ENCODE measurements at regions not wholly inside any gene's neighbourhood (a gene's known extent, or its start where the extent isn't known, plus 50 kb on each side); places are given as distances from the start of the nearest gene placed in this dataset.
A peak's percentile ranks its signal among the peaks of the same experiment; 100 is the strongest.

DNA sequence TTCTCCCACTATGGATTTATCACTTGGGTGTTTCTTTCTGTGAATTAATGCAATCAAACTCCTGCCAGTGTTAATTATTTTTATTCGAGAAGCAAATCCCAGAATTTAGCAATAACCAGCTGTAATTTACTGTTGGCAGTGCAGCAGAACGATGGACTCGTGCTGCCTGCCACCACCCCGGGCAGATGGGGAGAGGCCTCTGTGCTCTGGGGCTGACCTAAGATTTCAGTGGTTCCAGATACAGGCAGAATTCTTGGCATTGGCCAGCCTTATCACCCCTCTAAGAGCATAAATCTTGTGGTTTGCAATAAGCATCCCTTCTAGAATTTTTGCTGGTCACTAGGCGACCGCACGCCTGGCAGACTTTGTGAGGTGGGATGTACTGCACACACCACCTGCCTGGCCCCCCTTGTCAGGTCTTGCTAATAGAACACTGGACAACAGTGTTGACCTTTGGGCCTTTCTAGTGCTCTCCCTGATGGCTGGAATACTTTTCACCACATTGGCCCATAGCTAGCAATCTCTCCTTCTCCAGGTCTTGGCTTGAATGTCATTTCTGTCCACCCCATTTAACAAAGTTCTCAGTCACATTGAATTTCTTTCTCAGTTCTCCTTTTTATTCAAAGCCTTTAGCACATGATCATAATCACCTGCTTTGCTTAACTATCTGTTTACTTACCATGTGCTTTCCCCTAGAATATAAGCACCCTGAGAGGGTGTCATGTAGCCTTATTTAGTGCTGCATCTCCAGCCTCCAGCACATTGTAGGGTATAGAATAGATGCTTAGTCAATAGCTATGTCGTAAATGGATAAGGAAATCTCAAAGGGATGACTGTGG is 122.1 kb upstream of the DYNLRB2 start:
- no peak for DNase-seq

DNA sequence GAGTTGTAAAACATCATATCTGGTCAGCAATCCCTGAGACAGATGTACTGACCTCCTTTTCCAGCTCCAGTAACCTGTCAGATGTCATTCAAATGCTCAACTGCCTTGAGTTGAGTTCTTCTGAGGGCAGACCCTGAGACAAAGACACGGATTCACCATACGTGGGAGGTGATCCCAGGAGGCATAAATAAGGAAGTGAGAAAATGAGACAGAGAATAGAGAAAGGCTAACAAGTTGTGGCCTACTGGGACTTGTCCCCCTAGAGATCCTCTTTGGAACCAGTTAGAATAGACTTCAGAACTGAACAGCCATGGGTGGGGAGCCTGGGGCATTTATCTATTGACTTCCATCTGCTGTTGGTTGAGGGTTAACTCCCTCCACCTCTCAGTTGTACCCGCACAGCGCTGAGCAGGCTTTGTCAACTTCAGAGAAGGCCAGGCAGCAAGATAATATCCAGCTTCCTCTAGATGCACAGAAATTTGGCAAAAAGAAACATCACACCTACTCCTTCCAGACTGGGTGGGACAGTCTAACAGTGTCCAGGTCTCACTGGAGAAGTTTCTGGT is 123.0 kb upstream of the DYNLRB2 start:
- no peak for DNase-seq

DNA sequence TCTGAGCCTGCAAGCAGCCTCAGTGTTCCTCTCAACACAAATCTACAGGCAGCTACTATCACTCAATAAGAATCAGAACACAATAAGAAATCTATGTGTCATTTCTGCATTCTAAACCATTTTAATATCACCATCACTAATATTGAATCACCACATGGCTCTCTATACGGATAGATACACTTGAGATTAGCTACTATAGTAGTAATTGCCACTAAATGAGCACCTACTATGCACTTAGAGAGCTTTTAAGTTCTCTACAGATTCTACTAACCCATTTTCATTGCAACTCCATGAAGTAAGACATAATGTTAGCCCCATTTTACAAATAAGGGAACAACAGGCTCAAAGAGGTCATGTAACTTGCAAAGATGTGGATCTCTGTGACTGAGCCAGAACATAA is 132.8 kb upstream of the DYNLRB2 start:
- DNase-seq: no peak

DNA sequence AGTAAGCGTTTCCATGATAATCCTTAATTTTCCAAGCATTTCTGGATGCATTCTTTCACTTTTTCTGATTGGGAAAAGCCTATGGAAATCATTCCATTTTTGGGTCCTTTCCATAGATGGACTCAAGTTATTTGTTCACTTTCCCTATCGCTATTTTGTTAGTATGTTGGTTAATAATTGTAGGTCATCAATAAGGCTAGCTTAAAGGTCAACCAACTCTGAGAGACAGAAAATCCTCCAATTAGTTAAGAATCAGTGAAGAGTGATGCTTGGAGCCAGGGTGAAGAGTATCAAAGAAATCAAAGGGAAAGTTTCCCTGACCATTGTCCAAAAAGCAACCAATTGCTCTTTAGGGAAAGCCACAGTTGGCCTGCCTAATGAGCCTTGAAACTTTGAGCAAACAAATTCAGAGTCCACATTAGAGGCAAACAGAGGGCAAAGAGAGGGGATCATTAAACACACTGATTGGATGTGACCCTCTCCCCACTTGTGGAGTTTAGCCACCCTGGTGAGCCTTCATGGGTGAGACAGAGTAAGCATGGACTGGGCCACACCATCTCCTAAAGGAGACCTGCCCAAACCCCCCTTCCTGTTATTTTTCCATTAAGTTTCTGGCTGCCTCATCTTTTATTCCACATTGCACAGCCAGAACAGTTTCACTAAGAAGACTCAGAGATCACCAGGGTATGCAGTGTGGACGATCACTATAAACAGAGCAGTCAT is 133.4 kb upstream of the DYNLRB2 start:
- DNase-seq: peak; percentile 6

DNA sequence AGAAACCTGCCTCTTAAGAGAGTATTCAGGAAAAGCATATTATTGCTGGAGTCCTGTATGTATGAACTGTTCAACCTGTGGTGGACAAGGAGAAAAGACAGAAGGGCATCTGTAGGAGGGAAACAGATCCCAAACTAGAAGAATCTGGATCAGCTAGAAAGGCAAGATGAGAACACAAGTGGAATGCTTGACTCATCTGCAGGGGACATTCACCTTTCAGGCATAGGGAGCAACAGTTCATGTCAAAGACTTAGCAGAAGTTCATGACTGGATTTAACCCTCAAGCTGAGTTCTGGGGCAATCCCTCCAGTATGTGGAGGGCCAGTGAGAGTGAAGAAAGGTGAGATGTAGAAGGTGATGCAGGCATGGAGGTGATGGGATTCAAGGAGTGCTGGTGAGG is 135.9 kb upstream of the DYNLRB2 start:
- no peak for DNase-seq

DNA sequence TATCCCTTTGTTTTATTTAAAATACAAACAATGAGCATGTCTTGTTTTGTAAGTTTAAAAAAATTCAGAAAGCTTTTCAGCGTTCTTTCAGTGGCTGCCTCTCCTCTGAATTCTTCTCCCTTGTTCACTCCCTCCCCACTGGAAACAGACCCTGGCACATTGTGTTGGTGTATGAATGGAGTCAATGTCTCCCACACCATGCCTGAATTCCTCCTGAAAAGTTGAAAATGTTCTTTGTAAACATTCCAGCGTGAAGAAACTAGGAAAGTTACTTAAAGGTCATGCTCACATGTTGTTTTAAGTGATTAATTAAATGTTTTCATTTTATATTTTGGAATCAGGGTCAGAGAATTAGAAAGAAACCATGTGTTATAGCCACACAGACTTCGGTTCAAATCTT is 136.9 kb upstream of the DYNLRB2 start:
- no peak for DNase-seq

DNA sequence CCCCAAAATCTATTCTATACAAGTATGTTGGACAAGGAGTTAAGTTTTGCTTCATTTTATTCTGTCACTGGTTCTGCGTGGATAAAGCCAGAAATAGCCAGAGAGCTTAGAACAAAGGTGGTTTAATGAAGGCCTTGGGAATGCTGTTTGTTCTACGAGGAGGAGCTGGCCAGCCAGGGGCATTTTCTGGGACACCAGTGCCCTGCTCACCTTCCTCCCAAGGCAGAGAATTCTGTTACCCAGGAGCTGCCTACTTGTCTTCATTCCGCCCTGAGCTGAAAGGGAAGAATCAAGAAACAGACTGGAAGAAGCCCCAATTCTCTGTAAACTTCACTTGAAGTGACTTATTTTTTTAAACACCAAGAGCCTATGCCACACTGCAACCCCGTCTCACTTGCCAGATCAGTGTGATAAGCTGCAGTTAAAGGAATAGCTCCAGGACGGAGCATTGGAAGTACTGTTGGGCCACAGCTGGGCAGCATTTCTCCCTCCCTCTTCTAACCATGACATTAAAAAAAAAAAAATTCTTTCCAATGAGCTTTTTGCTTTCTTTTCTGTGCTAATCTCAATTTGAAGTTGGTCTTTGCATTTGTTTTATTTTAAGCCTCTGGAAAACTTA is 149.8 kb upstream of the DYNLRB2 start:
- DNase-seq: no peak

DNA sequence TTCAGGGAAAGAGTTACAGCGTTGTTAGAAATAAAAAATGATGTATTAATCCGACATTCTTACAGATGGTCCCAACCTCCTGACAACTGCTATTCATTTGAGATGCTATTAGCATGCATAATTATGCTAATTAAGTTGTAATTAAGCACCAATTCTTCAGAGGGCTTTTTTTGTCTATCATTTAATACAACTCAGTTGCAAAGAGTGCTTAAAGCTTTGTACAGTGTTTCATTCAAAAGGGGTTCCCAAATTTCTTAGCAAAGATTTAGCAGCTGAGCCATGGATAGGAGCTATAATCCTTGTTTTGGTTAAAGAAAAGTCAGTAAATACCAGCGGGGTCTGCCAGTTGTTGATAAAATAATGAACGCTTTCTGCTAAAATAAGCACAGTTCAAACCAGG is 150.7 kb upstream of the DYNLRB2 start:
- no peak for DNase-seq

DNA sequence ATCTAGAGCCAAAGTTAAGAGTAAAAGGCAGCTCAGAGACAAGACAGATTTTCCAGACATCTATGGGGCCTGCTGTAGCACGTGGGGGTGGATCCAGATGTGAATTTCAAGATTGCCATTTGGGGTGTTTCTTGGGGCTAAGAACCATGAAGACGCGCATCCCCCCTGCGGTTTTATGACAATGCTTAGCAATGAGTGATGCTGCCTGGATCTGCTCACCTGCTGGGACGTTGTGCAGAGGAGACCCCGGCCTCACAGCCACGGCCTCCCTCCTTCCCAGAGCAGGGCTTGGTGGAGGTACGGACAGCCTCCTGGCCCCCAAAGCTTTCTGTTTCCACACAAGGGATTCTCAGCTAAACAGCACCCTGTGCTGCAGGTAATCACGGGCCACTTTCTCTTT is 151.5 kb upstream of the DYNLRB2 start:
- no peak for DNase-seq

DNA sequence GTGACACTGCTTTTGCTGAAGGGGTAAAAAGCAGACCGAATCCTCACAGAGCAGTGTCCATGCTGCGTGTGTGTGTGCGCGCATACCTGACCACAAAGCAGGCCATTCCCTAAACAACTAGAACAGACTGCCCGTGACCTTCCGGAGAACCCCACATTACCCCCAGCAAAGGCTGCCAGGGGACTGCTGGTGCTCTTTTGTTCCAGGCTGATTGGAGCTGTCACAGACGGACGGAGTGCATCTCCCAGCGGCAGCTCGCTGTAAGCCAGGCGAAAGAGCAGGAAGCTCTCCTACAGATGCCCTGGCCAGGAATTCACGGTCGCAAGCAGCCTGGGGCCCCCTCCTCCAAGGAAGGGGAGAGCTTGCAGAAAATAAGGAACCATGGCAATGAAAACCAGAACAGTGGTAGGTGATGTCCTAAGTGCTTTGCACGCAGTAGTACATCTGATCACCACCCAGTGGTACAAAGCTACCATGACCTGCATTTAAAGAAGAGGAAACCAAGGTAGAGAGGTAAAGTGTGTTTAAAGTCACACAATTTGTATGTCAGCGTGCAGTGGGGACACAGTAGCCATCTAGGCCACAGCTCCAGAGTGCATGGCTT is 153.4 kb upstream of the DYNLRB2 start:
- peak; percentile 17 for DNase-seq

DNA sequence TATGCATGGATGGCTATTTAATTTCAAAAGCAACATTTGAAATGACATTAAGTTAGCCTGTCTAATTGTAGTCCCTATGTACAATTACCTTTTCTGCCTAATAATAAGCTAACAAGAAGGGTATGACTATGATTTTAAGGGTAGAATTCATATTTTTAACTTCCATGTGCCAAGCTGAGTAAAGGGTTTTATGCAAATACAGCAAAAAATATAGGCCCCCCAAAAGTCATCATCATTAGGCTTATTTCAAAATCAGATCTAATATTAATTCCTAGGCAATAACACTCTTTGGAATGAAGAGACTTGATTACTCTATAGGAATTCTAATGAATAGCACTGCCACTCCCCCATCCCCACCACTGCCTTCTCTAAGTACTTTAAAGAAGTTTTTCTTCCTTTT is 155.9 kb upstream of the DYNLRB2 start:
- DNase-seq: no peak

DNA sequence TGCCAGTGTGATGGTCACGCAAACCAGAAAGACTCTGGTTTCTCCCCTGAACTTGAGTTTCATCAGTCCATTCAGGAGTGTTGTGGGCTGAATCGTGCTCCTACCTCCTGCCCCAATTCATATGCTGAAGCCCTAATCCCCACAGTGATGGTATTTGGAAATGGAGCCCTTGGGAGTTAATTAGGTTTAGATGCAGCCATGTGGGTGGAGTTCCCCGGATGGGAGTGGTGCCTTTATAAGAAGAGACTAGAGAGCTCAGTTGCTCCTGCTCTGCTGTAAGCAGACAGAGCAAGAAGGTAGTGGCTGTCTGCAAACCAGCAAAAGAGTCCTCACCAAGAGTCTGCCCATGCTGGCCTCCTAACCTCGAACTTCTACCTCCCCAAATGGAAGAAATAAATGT is 160.3 kb upstream of the DYNLRB2 start:
- DNase-seq: no peak

DNA sequence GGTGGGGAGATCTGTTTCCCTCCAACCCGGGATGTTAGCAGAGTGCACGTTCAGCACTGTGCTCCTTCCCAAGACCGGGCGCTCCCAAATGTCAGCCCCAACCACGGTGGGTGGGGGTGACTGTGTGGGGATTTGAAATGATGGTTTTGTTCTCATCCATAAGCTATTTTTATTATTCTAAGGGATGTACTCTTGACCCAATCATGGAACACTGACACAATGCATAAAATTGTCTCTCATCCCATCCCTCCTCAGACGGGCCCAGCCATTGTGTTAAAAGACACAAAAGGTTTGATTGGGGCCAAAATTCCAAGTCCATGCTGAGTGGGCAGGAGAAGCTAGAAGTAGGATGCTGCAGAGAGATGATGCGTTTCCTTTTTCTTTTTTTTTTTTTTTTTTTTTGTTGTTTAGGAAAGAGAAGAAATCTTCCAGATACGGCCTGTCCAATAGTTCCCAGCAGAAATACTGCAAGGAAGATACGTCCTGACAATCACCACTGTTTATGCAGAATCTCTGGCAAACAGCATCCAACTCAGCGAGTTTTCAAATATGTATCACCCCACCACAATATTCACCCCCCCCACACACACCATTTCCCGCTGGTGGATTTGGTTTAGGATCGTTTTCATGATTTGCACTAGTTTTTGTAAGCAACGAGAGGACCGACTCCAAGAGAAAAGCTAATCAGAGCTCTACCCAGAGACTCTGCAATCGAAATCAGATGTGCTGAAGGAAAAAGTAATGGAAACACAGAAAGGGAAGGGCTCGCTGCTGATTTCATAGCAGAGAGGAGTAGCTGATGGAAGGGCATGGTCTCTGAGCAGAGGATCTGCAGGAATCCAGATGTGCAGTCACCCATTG is 163.5 kb upstream of the DYNLRB2 start:
- DNase-seq: peak; percentile 66

DNA sequence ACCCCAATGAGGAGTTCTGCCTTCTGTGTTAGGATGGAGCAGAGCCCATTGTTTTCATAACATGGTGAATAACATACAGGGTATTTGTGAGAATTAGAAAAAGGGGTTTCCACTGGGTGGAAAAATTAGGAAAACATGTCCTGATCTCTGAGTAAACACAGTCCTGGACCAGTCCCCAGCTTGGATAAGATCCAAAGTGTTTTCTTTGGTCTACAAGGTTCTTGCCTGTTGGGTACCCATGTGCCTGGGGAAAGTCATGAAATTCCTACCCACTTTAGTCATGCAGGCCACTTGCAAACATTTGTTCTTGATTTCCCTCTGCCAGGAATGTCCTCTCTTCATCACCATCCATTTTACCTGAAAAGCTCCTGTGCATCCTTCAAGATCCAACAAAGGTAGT is 164.8 kb upstream of the DYNLRB2 start:
- DNase-seq: no peak

DNA sequence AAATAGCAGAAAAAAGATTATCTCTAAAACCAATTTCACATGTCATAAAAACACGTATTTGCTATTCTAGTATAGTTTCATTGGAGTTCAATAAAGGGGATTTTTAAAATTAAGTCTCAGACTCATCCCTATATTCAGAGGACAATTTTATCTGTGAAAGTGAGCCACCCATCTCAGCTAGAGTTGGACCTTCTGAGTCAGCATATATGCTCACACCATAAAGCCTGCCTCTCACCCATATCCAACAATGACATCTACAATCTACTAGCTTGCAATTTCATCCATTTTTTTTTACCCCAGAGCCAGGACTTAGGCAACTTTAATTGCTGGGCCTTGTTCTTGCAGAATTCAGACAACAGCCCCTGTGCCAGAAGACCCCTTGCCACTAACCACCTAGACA is 165.3 kb upstream of the DYNLRB2 start:
- DNase-seq: no peak

DNA sequence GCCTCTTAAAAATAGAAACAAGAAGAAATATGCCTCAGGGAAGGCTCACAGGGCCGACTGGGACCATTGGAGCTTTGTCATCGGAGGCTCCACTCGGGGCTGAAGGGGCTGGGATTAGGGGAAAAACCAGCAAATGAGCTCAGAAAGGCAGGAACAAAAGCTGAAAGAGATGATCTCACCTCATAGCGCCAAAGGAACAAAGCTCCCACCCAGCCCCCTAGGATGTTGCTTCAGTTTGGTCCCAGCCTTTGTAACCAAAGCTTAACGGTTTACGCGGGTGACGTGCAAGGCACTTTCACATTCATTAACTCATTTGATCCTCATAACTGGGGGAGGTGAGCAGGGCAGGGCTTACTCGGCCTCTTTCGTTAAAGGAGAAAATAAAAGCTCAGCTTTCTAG is 168.5 kb upstream of the DYNLRB2 start:
- no peak for DNase-seq

DNA sequence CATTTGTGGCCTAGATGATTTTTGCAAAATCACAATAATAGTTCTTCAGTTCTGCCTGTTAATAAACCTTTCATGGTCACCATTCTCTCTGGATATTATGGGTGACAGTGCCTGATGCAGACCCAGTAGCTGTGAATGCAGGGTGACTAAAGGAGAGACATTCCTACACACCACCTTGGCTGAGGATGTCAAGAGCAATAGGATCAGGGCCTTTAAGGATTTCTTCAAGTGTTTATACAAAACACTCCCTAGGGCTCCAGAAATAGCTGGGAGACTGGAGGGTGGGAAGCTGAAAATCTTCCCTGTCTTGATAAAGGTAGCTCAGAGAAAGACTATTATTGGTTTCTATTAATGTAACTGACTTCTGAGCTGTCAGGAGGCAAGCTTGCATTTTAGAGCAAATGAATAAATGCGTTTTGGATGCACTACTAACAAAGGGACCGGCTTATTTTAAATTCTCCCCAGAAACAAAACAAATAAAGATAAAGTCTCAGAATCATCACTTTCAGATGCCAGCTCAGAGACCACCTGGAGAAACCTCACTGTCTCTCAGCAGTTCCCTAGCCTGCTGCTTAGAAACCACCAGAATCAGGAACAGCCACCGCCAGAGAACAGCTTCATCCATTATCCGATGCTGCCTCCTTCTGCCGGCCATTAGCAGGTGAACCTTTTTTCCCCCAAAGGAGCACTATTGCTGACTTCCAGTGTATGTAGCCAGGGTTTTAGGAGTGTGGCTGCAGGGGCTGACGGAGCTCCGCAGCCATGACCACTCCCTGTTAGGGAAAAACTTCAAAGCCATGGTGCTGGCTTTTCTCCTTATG is 171.4 kb upstream of the DYNLRB2 start:
- DNase-seq: peak; percentile 76

DNA sequence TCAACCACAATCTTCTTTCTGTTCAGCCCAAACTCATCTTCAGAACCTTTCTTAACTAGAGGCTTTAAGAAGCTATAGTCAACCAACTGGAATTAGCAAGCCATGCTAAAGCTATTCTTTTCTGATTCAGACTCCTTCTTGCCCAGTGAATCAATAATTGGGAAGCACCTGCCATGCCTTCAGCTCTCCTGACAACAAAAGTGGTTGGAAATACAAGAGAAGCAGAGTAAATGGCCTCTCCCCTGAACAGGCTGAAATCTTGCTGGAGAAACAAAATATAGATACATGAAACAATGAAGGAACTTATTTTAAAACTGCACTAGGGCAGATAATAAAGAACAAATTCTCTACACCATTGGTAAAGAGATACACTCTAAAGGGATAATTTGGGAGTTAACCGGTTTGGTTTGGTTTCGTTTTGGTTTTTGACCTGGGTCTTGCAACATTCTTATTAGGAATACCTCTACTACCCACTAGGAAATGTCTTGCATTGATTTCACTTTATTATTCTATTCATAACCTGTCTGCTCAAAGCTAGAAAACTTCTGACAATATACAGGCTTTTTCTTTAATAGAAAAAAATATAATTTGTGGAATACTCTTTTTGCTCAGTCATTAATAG is 173.6 kb upstream of the DYNLRB2 start:
- DNase-seq: no peak

DNA sequence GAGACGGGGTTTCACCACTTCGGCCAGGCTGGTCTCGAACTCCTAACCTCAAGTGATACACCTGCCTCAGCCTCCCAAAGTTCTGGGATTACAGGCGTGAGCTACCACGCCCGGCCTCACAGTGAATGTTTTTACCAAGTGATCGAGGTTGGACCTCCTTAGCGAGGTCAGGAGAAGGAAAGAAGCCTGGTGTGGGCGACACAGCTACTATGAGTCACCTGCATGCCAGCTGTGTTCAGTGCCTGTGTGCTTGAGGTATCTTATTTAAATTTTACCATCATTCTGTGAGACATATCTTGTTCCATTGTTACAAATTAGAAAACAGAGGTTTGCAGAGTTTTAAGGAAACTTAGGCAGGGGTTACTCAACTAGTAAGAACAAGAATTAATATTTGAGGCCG is 174.8 kb upstream of the DYNLRB2 start:
- DNase-seq: no peak

DNA sequence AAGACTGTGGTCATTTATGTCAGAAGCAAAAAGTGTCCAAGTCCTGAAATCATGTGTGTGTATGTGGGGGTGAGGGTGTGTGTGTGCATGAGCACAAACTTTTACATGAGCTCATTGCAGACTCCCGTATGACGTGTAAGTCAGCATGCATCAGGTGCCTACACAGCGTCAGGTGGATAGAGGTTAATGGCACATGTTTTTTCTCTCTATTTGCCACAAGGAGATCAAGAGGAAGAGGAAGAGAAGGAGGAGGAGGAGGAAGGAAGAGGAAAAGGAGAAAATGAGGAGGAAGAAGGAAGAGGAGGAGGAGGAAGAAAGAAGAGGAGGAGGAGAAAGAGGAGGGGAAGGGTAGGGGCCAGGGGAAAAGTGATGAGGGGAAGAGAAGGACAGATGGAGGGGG is 178.0 kb upstream of the DYNLRB2 start:
- DNase-seq: no peak

DNA sequence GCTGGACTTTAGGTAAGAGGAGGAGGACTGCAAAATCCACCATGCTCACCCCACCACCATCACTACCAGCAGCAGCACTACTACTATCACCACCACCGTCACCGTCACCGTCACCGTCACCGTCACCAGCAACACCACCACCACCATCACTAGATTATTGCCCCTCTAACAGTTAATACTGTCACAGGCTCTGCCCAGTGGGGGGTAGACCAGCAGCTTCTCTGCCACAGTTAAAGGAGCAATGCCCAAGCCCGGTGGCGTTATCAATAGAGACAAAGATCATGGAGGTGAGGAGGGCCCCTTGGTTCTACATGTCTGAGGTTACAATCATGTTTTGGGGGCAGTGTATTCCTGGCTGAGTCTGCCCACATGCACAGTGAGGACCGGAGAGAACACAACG is 184.4 kb upstream of the DYNLRB2 start:
- no peak for DNase-seq
